ENCODE measurements at regions not wholly inside any gene's neighbourhood (a gene's known extent, or its start where the extent isn't known, plus 50 kb on each side); places are given as distances from the start of the nearest gene placed in this dataset.

- no peak for TF ChIP-seq STAT6 (CRISPR knock-in tag; conservative IDR thresholded peaks at IDR 0.05; ENCODE audit: low read depth)
- TF ChIP-seq CREB1 (CRISPR knock-in tag; IDR thresholded peaks at IDR 0.05), result no peak
- TF ChIP-seq RORB (CRISPR knock-in tag; IDR thresholded peaks at IDR 0.05), result no peak
Observed at GRCh38 chr18:66708646-66709045, 104.8 kb upstream of the CDH19 start (continued).

- Mint-ChIP-seq H3K27me3 (ENCODE audit: low read depth) (no peaks in the 10 kb centered on the region), H3K36me3 (no peaks in the 10 kb centered on the region)
- POLR2A ChIA-PET, result no interaction called here
Observed at GRCh38 chr18:66707473-66707872, 103.6 kb upstream of the CDH19 start.

More at GRCh38 chr18:66707473-66707872, 103.6 kb upstream of the CDH19 start:
- Mint-ChIP-seq H3K4me3 (no peak overlapping the region), H3K27ac (no peak overlapping the region), H3K9me3 (no peaks in the 10 kb centered on the region), H3K4me1 (no peaks in the 10 kb centered on the region)
- CTCF ChIA-PET, result no interaction called here
- TF ChIP-seq PRDM15 (CRISPR knock-in tag; IDR thresholded peaks at IDR 0.05) (no peak), NFATC4 (CRISPR knock-in tag; IDR thresholded peaks at IDR 0.05) (no peak), FOXP4 (CRISPR knock-in tag; IDR thresholded peaks at IDR 0.05) (no peak), RORB (CRISPR knock-in tag; IDR thresholded peaks at IDR 0.05) (no peak), NFE2L1 (CRISPR knock-in tag; IDR thresholded peaks at IDR 0.05) (no peak), CREB1 (CRISPR knock-in tag; IDR thresholded peaks at IDR 0.05) (no peak), ETV6 (CRISPR knock-in tag; IDR thresholded peaks at IDR 0.05) (no peak), NR3C1 (CRISPR knock-in tag; conservative IDR thresholded peaks at IDR 0.05; ENCODE audit: low read depth) (no peak), TP53 (CRISPR knock-in tag; IDR thresholded peaks at IDR 0.05) (no peak), ZNF281 (CRISPR knock-in tag; IDR thresholded peaks at IDR 0.05) (no peak), MXD4 (CRISPR knock-in tag; IDR thresholded peaks at IDR 0.05; ENCODE audit: borderline replicate concordance) (no peak), CDX4 (CRISPR knock-in tag; IDR thresholded peaks at IDR 0.05; ENCODE audit: borderline replicate concordance) (no peak), ZSCAN18 (CRISPR knock-in tag; IDR thresholded peaks at IDR 0.05) (no peak), ATF3 (CRISPR knock-in tag; conservative IDR thresholded peaks at IDR 0.05) (no peak), IRF2 (CRISPR knock-in tag; IDR thresholded peaks at IDR 0.05; ENCODE audit: borderline replicate concordance, low read depth) (no peak)
- no peak for DNase-seq (ENCODE audit: low spot score)
- peak; percentile 72 for ATAC-seq
